Gastroesophageal sphincter (tissue), 4 donors: ENCODE measurements at regions not wholly inside any gene's neighbourhood (a gene's known extent, or its start where the extent isn't known, plus 50 kb on each side); places are given as distances from the start of the nearest gene placed in this dataset.

Experiments
- ATAC-seq: fragments of 150-250 bp; one replicate; pipeline ENCODE4 v1.9.1; 2016; ENCODE audit warnings: mild to moderate bottlenecking, moderate library complexity
- H3K27ac ChIP-seq, 4 donors: fragments of 200-600 bp; sonication (generic) in 3 of 4; 1 replicate in 3 of 4; 2 replicates in 1 of 4; pipeline ENCODE4 v1.5.1; 2016 to 2019
- H3K27me3 ChIP-seq: fragments of 200-600 bp; sonication (generic); one replicate; pipeline ENCODE4 v1.5.1; 2019
- H3K36me3 ChIP-seq, 2 donors: fragments of 200-600 bp; sonication (generic); one replicate each; pipeline ENCODE4 v1.5.1; 2019; ENCODE audit warnings: control low read depth in 1 of 2
- H3K4me1 ChIP-seq, 3 donors: fragments of 200-600 bp; sonication (generic); 1 replicate in 2 of 3; 2 replicates in 1 of 3; pipeline ENCODE4 v1.5.1; 2016 to 2019; ENCODE audit warnings: control low read depth in 2 of 3
- H3K4me3 ChIP-seq, 2 donors: fragments of 200-600 bp; sonication (generic); one replicate each; pipeline ENCODE4 v1.5.1; 2019; ENCODE audit warnings: mild to moderate bottlenecking in 1 of 2, moderate library complexity in 1 of 2
- H3K9me3 ChIP-seq, 3 donors: fragments of 200-600 bp; sonication (generic); one replicate each; pipeline ENCODE4 v1.5.1; 2017 to 2019; ENCODE audit warnings: control low read depth in 2 of 3
- CTCF ChIP-seq, 4 experiments: fragments of 200-600 bp in 2 of 4; fragments of 450-650 bp in 2 of 4; sonication (generic) in 1 of 4; IDR thresholded peaks; one replicate each; pipeline ENCODE4 v1.5.1; 2017 to 2019; ENCODE audit warnings: antibody characterized with exemption in 4 of 4, mild to moderate bottlenecking in 2 of 4, moderate library complexity in 2 of 4
- EP300 ChIP-seq: sonication (generic); formaldehyde crosslinking; IDR thresholded peaks from one replicate; pipeline ENCODE4 v1.6.1; 2017; ENCODE audit warnings: antibody characterized with exemption, mild to moderate bottlenecking
- POLR2A ChIP-seq, 2 donors: fragments of 450-650 bp; IDR thresholded peaks; one replicate each; pipeline ENCODE4 v1.6.1; 2017; ENCODE audit warnings: antibody characterized with exemption in 2 of 2, mild to moderate bottlenecking in 2 of 2, moderate library complexity in 1 of 2
- POLR2AphosphoS5 ChIP-seq: sonication (generic); formaldehyde crosslinking; IDR thresholded peaks from one replicate; pipeline ENCODE4 v1.6.1; 2017; ENCODE audit warnings: antibody characterized with exemption
- whole genome bisulfite sequencing, 2 donors: methylation state at CpG; one replicate each; pipeline ENCODE4 v1.1.5; 2018; ENCODE audit warnings: low coverage in 1 of 2; 5-methylcytosine and 5-hydroxymethylcytosine counted together

DNA sequence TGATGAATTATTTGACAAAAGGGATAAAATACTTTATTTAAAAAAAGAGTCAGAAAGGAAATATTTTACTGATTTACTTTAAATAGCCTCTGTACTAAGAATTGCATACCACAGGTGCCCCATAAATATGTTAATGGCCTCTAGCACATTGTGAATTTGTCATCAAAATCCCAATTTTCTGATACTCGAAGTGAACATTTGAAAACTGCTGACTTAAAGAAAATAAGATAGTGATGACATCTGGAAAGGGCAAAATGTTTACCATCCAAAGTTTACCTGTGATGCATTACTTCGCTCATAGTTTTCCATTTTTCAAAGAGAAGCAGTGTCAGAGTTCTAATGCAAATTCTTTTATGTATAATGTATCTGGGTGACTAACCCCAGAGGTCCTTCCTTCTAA lies 455.4 kb downstream of the KLF5 start:
- TF ChIP-seq POLR2AphosphoS5: no peak
- no peak for TF ChIP-seq CTCF (IDR thresholded peaks at IDR 0.05)
- TF ChIP-seq POLR2A (IDR thresholded peaks at IDR 0.05): no peak
- TF ChIP-seq EP300: no peak

DNA sequence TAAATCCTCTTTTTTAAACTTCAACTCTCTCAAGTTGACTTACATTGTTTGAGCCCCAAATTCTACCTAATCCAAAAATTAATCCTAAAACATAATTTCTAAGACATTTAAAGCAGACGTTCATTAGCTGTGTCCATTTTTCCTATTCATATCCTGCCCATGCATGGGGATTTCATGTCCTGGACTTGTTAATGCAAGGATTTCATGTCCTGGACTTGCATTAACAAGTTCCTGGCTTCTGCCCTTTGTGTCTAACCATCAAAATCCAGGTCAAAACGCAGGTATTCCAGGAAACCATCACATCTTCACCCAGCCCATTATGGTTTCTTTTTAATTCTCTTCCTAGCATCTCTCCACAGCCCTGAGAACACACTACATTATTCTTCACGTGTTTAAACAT lies 454.9 kb downstream of the KLF5 start:
- WGBS, 2 donors: 30 to 47% methylated on average over 3 of the region's 3 CpGs
- TF ChIP-seq CTCF (IDR thresholded peaks at IDR 0.05) (no peak), POLR2A (IDR thresholded peaks at IDR 0.05) (no peak), POLR2AphosphoS5 (no peak), EP300 (no peak)
- ATAC-seq: no peak
- no peaks in the 10 kb centered on the region for H3K9me3 ChIP-seq
- H3K36me3 ChIP-seq: no peaks in the 10 kb centered on the region
- H3K27ac ChIP-seq: no peak overlapping the region
- no peaks in the 10 kb centered on the region for H3K27me3 ChIP-seq
- H3K4me3 ChIP-seq: no peak overlapping the region
- no peaks in the 10 kb centered on the region for H3K4me1 ChIP-seq

More for the DNA sequence above, 455.4 kb downstream of the KLF5 start:
- 63 to 69% methylated on average over 2 of the region's 2 CpGs for WGBS, 2 donors
- Histone ChIP-seq H3K4me1 (no peaks in the 10 kb centered on the region), H3K27me3 (no peaks in the 10 kb centered on the region), H3K4me3 (no peak overlapping the region), H3K27ac (no peak overlapping the region), H3K36me3 (no peaks in the 10 kb centered on the region), H3K9me3 (no peaks in the 10 kb centered on the region)
- ATAC-seq: no peak

GRCh38 chr13:73508841-73509240 lies 450.0 kb downstream of the KLF5 start:
- H3K27ac ChIP-seq: no peak overlapping the region
- no peaks in the 10 kb centered on the region for H3K27me3 ChIP-seq
- no peaks in the 10 kb centered on the region for H3K36me3 ChIP-seq
- TF ChIP-seq POLR2A (IDR thresholded peaks at IDR 0.05) (no peak), POLR2AphosphoS5 (no peak)
- no peak overlapping the region for H3K4me3 ChIP-seq
- no peaks in the 10 kb centered on the region for H3K9me3 ChIP-seq
- no peak for ATAC-seq
- H3K4me1 ChIP-seq: no peaks in the 10 kb centered on the region
- WGBS, 2 donors: 85 to 94% methylated on average over 2 of the region's 2 CpGs

DNA sequence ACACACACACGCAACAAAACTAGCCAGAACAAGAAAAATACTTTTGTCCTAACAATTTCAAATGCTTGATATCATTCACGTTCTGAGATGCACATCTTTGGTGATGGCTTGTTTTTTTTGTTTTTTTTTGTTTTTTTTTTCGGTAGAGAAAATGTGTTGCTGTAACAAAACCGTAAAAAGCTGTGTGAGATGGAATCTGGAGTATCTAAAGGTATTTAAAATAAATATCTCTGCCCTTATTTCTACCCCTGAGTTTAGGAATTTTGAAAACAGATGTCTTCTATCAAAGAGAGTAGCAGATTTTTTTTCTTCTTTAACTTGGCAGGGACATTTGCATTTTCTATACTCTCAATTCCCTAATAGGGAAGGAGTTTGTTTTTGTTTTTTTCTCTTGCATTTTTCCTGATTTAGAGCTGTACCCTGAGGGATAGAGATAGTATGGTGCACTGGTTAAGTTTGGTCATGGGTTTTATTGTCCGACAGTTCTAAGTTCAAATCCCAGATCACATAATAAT lies 446.6 kb downstream of the KLF5 start:
- Histone ChIP-seq H3K27me3 (no peaks in the 10 kb centered on the region), H3K4me1 (no peaks in the 10 kb centered on the region), H3K9me3 (no peaks in the 10 kb centered on the region), H3K27ac (no peak overlapping the region), H3K4me3 (no peak overlapping the region), H3K36me3 (no peaks in the 10 kb centered on the region)
- TF ChIP-seq EP300 (no peak), POLR2AphosphoS5 (no peak)
- WGBS, 2 donors: 51 to 80% methylated on average over 5 of the region's 5 CpGs
- ATAC-seq: no peak

DNA sequence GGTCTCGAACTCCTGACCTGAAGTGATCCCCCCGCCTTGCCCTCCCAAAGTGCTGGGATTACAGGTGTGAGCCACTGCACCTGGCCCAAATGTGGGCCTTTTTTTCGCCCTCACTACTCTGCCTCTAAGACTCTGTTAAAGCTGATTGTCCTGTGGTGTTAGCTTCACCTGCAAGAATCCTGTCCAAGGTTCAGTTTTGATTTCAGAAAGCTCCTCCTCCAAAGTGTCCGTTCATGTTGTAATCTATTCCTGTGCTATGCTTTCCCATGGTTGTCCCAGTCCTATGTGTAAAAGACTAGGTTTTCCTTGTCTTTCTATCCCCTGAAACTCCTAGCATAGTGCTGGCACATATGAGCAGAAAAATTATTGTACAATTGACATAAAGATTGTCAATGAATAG lies 440.9 kb downstream of the KLF5 start:
- Histone ChIP-seq H3K4me1 (no peaks in the 10 kb centered on the region), H3K9me3 (no peaks in the 10 kb centered on the region), H3K4me3 (no peak overlapping the region), H3K27me3 (no peaks in the 10 kb centered on the region), H3K27ac (no peak overlapping the region), H3K36me3 (no peaks in the 10 kb centered on the region)
- no peak for ATAC-seq
- no peak for TF ChIP-seq EP300
- TF ChIP-seq CTCF (IDR thresholded peaks at IDR 0.05): no peak
- no peak for TF ChIP-seq POLR2A (IDR thresholded peaks at IDR 0.05)
- TF ChIP-seq POLR2AphosphoS5: no peak
- WGBS, 2 donors: 69 to 100% methylated on average over 1 to 2 of the region's 4 CpGs

DNA sequence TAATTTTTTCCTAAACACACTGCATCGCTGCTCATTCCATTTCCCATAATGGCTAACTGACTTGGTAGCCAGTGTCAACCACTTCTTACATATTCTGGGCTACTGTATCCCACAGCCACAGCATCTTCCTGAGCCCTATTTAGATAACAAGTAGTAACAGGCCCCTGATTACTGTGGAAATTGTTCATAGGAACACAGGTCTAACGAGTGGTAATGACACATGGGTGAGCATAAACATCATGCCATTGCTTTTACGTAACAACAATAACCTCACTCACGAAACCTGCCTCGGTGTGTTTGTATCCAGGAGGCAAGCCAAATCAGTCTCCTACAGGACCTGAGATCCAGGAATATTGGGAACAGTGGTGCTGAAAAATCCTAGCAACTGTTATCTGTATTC lies 438.6 kb downstream of the KLF5 start:
- no peaks in the 10 kb centered on the region for H3K27me3 ChIP-seq
- no peak overlapping the region for H3K4me3 ChIP-seq
- no peaks in the 10 kb centered on the region for H3K9me3 ChIP-seq
- no peaks in the 10 kb centered on the region for H3K4me1 ChIP-seq
- no peak overlapping the region for H3K27ac ChIP-seq
- no peaks in the 10 kb centered on the region for H3K36me3 ChIP-seq
- WGBS, 2 donors: 84 to 100% methylated on average over 2 to 5 of the region's 5 CpGs
- TF ChIP-seq CTCF (IDR thresholded peaks at IDR 0.05) (no peak), POLR2A (IDR thresholded peaks at IDR 0.05) (no peak), POLR2AphosphoS5 (no peak), EP300 (no peak)
- ATAC-seq: no peak
